ENCODE measurements at regions not wholly inside any gene's neighbourhood (a gene's known extent, or its start where the extent isn't known, plus 50 kb on each side); places are given as distances from the start of the nearest gene placed in this dataset.
"Not testable (repeated sequence)": the region's sequence is repeated elsewhere in the genome, so short reads cannot be mapped to it uniquely, and the experiment has no call there.

- DNase-seq (ENCODE audit: low spot score), result no peak
Measured at GRCh38 chr16:85527042-85527766, 85.9 kb upstream of the GSE1 start.

- no peak for DNase-seq (ENCODE audit: low spot score)
Measured at GRCh38 chr16:85527767-85528297, 85.3 kb upstream of the GSE1 start.

GRCh38 chr16:85528528-85529387 is 84.4 kb upstream of the GSE1 start:
- no peak for DNase-seq (ENCODE audit: low spot score)

GRCh38 chr16:85529489-85530369 is 83.4 kb upstream of the GSE1 start:
- DNase-seq (ENCODE audit: low spot score), result no peak

- DNase-seq (ENCODE audit: low spot score), result no peak
Measured at GRCh38 chr16:85530370-85530739, 82.8 kb upstream of the GSE1 start.

- no peak for DNase-seq (ENCODE audit: low spot score)
Measured at GRCh38 chr16:85531516-85531915, 81.6 kb upstream of the GSE1 start.

- DNase-seq (ENCODE audit: low spot score), result no peak
Measured at GRCh38 chr16:85532147-85532546, 81.0 kb upstream of the GSE1 start.

- not testable (repeated sequence) for DNase-seq (ENCODE audit: low spot score)
Measured at GRCh38 chr16:85533593-85533992, 79.5 kb upstream of the GSE1 start.

GRCh38 chr16:85534536-85535351 is 78.4 kb upstream of the GSE1 start:
- DNase-seq (ENCODE audit: low spot score), result no peak

GRCh38 chr16:85535352-85536072 is 77.6 kb upstream of the GSE1 start:
- no peak for DNase-seq (ENCODE audit: low spot score)

GRCh38 chr16:85536073-85536410 is 77.1 kb upstream of the GSE1 start:
- DNase-seq (ENCODE audit: low spot score), result no peak

GRCh38 chr16:85536411-85537330 is 76.5 kb upstream of the GSE1 start:
- no peak for DNase-seq (ENCODE audit: low spot score)

- DNase-seq (ENCODE audit: low spot score), result no peak
Measured at GRCh38 chr16:85537331-85537788, 75.8 kb upstream of the GSE1 start.

- DNase-seq (ENCODE audit: low spot score), result no peak
Measured at GRCh38 chr16:85537795-85538401, 75.2 kb upstream of the GSE1 start.

- DNase-seq (ENCODE audit: low spot score), result no peak
Measured at GRCh38 chr16:85539084-85539483, 74.0 kb upstream of the GSE1 start.

GRCh38 chr16:85539629-85540291 is 73.4 kb upstream of the GSE1 start:
- DNase-seq (ENCODE audit: low spot score), result no peak

- DNase-seq (ENCODE audit: low spot score), result no peak
Measured at GRCh38 chr16:85541181-85541580, 71.9 kb upstream of the GSE1 start.

- no peak for DNase-seq (ENCODE audit: low spot score)
Measured at GRCh38 chr16:85541619-85541979, 71.5 kb upstream of the GSE1 start.
